HepG2 (cell line): ENCODE measurements at regions not wholly inside any gene's neighbourhood (a gene's known extent, or its start where the extent isn't known, plus 50 kb on each side); places are given as distances from the start of the nearest gene placed in this dataset.

Experiments used
- ATAC-seq: fragments of 200-7000 bp; cut with Tn5 transposase; 3 replicates; pipeline ENCODE4 v1.9.1; 2020; ENCODE audit warnings: mild to moderate bottlenecking, moderate library complexity
- BruUV-seq: library from RNA; stranded (reverse); fragments of 400-500 nt; replicated peaks from 2 replicates; lab custom pipeline; 2021; lab: Mats Ljungman, UMichigan
- CTCF ChIA-PET: fragments of 300-600 bp; formaldehyde crosslinking; extraction: SDS; loops from one replicate; lab custom pipeline; 2021; ENCODE audit warnings: low total read pairs, inconsistent platforms, low intra/inter-chr PET ratio; lab: Yijun Ruan, JAX
- POLR2A ChIA-PET: fragments of 350-600 bp; sonication (Branson Sonifier 250); formaldehyde crosslinking; loops from one replicate; lab custom pipeline; 2020; ENCODE audit warnings: antibody characterized with exemption, inconsistent platforms; lab: Yijun Ruan, JAX
- DNase-seq: peaks from one replicate; pipeline ENCODE4 v3.0.0-alpha.2; 2015; ENCODE audit warnings: low spot score
- FAIRE-seq: peaks from 3 replicates; lab custom pipeline; 2011; peaks lifted over from hg19 to GRCh38; lab: Jason Lieb, UNC
- H2AFZ ChIP-seq: one replicate; pipeline ENCODE4 v1.6.1; 2011; ENCODE audit warnings: low read length, inconsistent platforms
- H3K27ac ChIP-seq: fragments of 300-600 bp; 3 replicates; pipeline ENCODE4 v1.8.0; 2011; ENCODE audit warnings: mixed run types, mild to moderate bottlenecking, mixed read lengths, low read length, inconsistent platforms; ENCODE audit not compliant: insufficient read depth; ENCODE audit errors: extremely low read length
- H3K27me3 ChIP-seq, 2 experiments: fragments of 200-600 bp in 1 of 2; 2 replicates in 1 of 2; 3 replicates in 1 of 2; pipeline versions ENCODE4 v1.6.0 to v1.8.0; 2011; ENCODE audit warnings: low read length in 2 of 2, mild to moderate bottlenecking in 2 of 2, moderate library complexity in 2 of 2, inconsistent platforms in 1 of 2; ENCODE audit not compliant: insufficient read depth in 2 of 2, control insufficient read depth in 1 of 2
- H3K36me3 ChIP-seq, 2 experiments: fragments of 200-600 bp in 1 of 2; replicated peaks in 1 of 2; 2 replicates in 1 of 2; 3 replicates in 1 of 2; pipeline versions ENCODE4 v1.5.1 to v1.8.0; 2011; ENCODE audit warnings: low read length in 2 of 2, inconsistent platforms in 1 of 2; ENCODE audit not compliant: insufficient read depth in 2 of 2, control insufficient read depth in 1 of 2
- H3K4me1 ChIP-seq: 2 replicates; pipeline ENCODE4 v1.5.1; 2012; ENCODE audit warnings: low read length, inconsistent platforms; ENCODE audit not compliant: insufficient read depth
- H3K4me2 ChIP-seq: 2 replicates; pipeline ENCODE4 v1.6.0; 2011; ENCODE audit warnings: low read depth, low read length, inconsistent platforms
- H3K4me3 ChIP-seq, 3 experiments: fragments of 200-600 bp in 1 of 3; sonication (generic), shearing (Covaris generic) in 1 of 3; replicated peaks in 1 of 3; 2 replicates each; pipeline ENCODE4 v1.5.1; 2011 to 2016; ENCODE audit warnings: low read length in 3 of 3, inconsistent platforms in 2 of 3, low read depth in 2 of 3, mild to moderate bottlenecking in 2 of 3, control low read depth in 1 of 3, mixed read lengths in 1 of 3; ENCODE audit not compliant: insufficient read depth in 1 of 3
- H3K79me2 ChIP-seq: one replicate; pipeline ENCODE4 v1.6.1; 2011; ENCODE audit warnings: low read length, inconsistent platforms; ENCODE audit not compliant: insufficient read depth
- H3K9ac ChIP-seq: 2 replicates; pipeline ENCODE4 v1.6.0; 2011; ENCODE audit warnings: mild to moderate bottlenecking, low read depth, low read length, inconsistent platforms; ENCODE audit not compliant: insufficient read depth
- H3K9me3 ChIP-seq: 2 replicates; pipeline ENCODE4 v1.5.1; 2012; ENCODE audit warnings: mild to moderate bottlenecking, low read length
- H4K20me1 ChIP-seq: 2 replicates; pipeline ENCODE4 v1.6.0; 2011; ENCODE audit warnings: inconsistent platforms, mild to moderate bottlenecking, low read length, moderate library complexity; ENCODE audit not compliant: insufficient read depth
- ARNT2 ChIP-seq: sonication (generic); formaldehyde crosslinking; IDR thresholded peaks from 2 replicates; pipeline ENCODE4 v1.8.0; 2022; ENCODE audit warnings: mild to moderate bottlenecking, low read depth, missing genetic modification reagents, moderate library complexity
- HMG20A ChIP-seq: IDR thresholded peaks from 2 replicates; pipeline ENCODE4 v1.6.1; 2016; ENCODE audit warnings: borderline replicate concordance
- SSRP1 ChIP-seq: IDR thresholded peaks from 2 replicates; pipeline ENCODE4 v1.6.1; 2016; ENCODE audit warnings: control low read depth
- THAP11 ChIP-seq: IDR thresholded peaks from 2 replicates; pipeline ENCODE4 v1.6.1; 2016; ENCODE audit warnings: missing biosample characterization, missing genetic modification reagents
- ZBTB7B ChIP-seq: sonication (generic); formaldehyde crosslinking; IDR thresholded peaks from 2 replicates; pipeline ENCODE4 v1.4.0; 2020; ENCODE audit warnings: missing genetic modification reagents
- ZNF34 ChIP-seq: sonication (generic); formaldehyde crosslinking; IDR thresholded peaks from 2 replicates; pipeline ENCODE4 v1.4.0; 2020; ENCODE audit warnings: mild to moderate bottlenecking, missing genetic modification reagents, borderline replicate concordance
- ZNF383 ChIP-seq: sonication (generic); formaldehyde crosslinking; IDR thresholded peaks from 2 replicates; pipeline ENCODE4 v1.4.0; 2020; ENCODE audit warnings: missing genetic modification reagents, mild to moderate bottlenecking, borderline replicate concordance
- ZNF652 ChIP-seq: IDR thresholded peaks from 2 replicates; pipeline ENCODE4 v1.6.1; 2016; ENCODE audit warnings: low read depth, borderline replicate concordance
- ZNF749 ChIP-seq: sonication (generic); formaldehyde crosslinking; IDR thresholded peaks from 2 replicates; pipeline ENCODE4 v1.8.0; 2022; ENCODE audit warnings: mild to moderate bottlenecking, missing genetic modification reagents, moderate library complexity, borderline replicate concordance
- ZSCAN29 ChIP-seq: sonication (generic); formaldehyde crosslinking; conservative IDR thresholded peaks from 2 replicates; pipeline ENCODE4 v1.4.0; 2020; ENCODE audit warnings: mild to moderate bottlenecking, missing genetic modification reagents
- WGBS: methylation state at CpG from one replicate; pipeline ENCODE4 v1.1.6; 2017; ENCODE audit warnings: low lambda C conversion rate; 5-methylcytosine and 5-hydroxymethylcytosine counted together
- in situ Hi-C: cut with HindIII; loops from 2 replicates; pipeline ENCODE4 v1.10.0; 2017; ENCODE audit warnings: low pct_unique_long_range_greater_than_20kb; ENCODE audit not compliant: extremely low pct_ligation_motif_present
- intact Hi-C: fragments of 100-400 bp; cut with micrococcal nuclease; formaldehyde crosslinking; loops from one replicate; pipeline ENCODE4 v1.10.0; 2022; ENCODE audit not compliant: unreplicated experiment
- TF ChIP-seq, protein P1 (sequence below), 2 experiments: fragments of 450-650 bp in 1 of 2; sonication (generic) in 1 of 2; formaldehyde crosslinking; IDR thresholded peaks; 2 replicates each; pipeline versions ENCODE4 v1.5.0 to v1.8.0; 2020 to 2022; ENCODE audit warnings: mild to moderate bottlenecking in 1 of 2, missing genetic modification reagents in 1 of 2
- TF ChIP-seq, protein P2 (sequence below): IDR thresholded peaks from 2 replicates; pipeline ENCODE4 v1.6.1; 2018; ENCODE audit warnings: missing genetic modification reagents, mild to moderate bottlenecking, missing compliant biosample characterization
- TF ChIP-seq, protein P3 (sequence below): sonication (generic); formaldehyde crosslinking; IDR thresholded peaks from 2 replicates; pipeline ENCODE4 v1.5.0; 2020; ENCODE audit warnings: mild to moderate bottlenecking, missing genetic modification reagents, borderline replicate concordance
- TF ChIP-seq, protein P4 (sequence below): sonication (generic); formaldehyde crosslinking; IDR thresholded peaks from 2 replicates; pipeline ENCODE4 v1.4.0; 2020; ENCODE audit warnings: missing genetic modification reagents

DNA sequence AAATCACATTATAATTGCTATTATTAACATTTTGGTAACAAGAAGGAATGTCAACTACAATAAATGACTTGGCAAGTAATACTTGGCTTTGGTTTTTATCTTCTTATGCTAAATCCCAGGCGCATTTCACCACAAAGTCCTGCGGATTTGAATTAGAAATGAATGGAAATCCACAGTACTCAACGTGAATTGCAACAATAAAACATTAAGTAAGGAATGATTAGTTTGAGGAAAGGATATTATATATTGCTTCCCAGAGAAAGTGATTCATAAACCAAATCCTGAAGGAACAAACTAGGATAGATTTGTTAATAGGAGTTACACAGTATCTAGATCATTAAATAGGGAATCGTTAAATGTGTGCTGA, 1089.7 kb downstream of the TRHDE start:
- no peak overlapping the region for H3K9ac ChIP-seq
- ChIA-PET CTCF (no interaction called here), POLR2A (no interaction called here)
- peaks cover 67% of the 10 kb centered on the region for H3K9me3 ChIP-seq
- FAIRE-seq (no peak), DNase-seq (no peak), ATAC-seq (no peak)
- no TSS peak for BruUV-seq
- H3K4me1 ChIP-seq, result no peaks in the 10 kb centered on the region
- no peaks in the 10 kb centered on the region for H4K20me1 ChIP-seq
- no peak overlapping the region for H3K4me3 ChIP-seq
- H3K27ac ChIP-seq, result no peak overlapping the region
- no peaks in the 10 kb centered on the region for H3K27me3 ChIP-seq
- H3K4me2 ChIP-seq, result no peak overlapping the region
- intact Hi-C loops, result no loop called here
- in situ Hi-C loops, result no loop called here
- TF ChIP-seq ZNF383 (CRISPR knock-in tag) (no peak), ZSCAN29 (no peak), HMG20A (CRISPR knock-in tag) (no peak), ZNF749 (no peak), SSRP1 (CRISPR knock-in tag) (no peak), ZBTB7B (CRISPR knock-in tag) (no peak), ARNT2 (CRISPR knock-in tag) (no peak), ZNF652 (CRISPR knock-in tag) (no peak), ZNF34 (CRISPR knock-in tag) (no peak), THAP11 (no peak)
- TF ChIP-seq, protein P1, sequence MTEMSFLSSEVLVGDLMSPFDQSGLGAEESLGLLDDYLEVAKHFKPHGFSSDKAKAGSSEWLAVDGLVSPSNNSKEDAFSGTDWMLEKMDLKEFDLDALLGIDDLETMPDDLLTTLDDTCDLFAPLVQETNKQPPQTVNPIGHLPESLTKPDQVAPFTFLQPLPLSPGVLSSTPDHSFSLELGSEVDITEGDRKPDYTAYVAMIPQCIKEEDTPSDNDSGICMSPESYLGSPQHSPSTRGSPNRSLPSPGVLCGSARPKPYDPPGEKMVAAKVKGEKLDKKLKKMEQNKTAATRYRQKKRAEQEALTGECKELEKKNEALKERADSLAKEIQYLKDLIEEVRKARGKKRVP (CRISPR knock-in tag; IDR thresholded peaks at IDR 0.05), result no peak
- TF ChIP-seq, protein P2, sequence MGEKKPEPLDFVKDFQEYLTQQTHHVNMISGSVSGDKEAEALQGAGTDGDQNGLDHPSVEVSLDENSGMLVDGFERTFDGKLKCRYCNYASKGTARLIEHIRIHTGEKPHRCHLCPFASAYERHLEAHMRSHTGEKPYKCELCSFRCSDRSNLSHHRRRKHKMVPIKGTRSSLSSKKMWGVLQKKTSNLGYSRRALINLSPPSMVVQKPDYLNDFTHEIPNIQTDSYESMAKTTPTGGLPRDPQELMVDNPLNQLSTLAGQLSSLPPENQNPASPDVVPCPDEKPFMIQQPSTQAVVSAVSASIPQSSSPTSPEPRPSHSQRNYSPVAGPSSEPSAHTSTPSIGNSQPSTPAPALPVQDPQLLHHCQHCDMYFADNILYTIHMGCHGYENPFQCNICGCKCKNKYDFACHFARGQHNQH (CRISPR knock-in tag), result no peak
- TF ChIP-seq, protein P3, sequence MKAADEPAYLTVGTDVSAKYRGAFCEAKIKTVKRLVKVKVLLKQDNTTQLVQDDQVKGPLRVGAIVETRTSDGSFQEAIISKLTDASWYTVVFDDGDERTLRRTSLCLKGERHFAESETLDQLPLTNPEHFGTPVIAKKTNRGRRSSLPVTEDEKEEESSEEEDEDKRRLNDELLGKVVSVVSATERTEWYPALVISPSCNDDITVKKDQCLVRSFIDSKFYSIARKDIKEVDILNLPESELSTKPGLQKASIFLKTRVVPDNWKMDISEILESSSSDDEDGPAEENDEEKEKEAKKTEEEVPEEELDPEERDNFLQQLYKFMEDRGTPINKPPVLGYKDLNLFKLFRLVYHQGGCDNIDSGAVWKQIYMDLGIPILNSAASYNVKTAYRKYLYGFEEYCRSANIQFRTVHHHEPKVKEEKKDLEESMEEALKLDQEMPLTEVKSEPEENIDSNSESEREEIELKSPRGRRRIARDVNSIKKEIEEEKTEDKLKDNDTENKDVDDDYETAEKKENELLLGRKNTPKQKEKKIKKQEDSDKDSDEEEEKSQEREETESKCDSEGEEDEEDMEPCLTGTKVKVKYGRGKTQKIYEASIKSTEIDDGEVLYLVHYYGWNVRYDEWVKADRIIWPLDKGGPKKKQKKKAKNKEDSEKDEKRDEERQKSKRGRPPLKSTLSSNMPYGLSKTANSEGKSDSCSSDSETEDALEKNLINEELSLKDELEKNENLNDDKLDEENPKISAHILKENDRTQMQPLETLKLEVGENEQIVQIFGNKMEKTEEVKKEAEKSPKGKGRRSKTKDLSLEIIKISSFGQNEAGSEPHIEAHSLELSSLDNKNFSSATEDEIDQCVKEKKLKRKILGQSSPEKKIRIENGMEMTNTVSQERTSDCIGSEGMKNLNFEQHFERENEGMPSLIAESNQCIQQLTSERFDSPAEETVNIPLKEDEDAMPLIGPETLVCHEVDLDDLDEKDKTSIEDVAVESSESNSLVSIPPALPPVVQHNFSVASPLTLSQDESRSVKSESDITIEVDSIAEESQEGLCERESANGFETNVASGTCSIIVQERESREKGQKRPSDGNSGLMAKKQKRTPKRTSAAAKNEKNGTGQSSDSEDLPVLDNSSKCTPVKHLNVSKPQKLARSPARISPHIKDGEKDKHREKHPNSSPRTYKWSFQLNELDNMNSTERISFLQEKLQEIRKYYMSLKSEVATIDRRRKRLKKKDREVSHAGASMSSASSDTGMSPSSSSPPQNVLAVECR (CRISPR knock-in tag), result no peak
- TF ChIP-seq, protein P4, sequence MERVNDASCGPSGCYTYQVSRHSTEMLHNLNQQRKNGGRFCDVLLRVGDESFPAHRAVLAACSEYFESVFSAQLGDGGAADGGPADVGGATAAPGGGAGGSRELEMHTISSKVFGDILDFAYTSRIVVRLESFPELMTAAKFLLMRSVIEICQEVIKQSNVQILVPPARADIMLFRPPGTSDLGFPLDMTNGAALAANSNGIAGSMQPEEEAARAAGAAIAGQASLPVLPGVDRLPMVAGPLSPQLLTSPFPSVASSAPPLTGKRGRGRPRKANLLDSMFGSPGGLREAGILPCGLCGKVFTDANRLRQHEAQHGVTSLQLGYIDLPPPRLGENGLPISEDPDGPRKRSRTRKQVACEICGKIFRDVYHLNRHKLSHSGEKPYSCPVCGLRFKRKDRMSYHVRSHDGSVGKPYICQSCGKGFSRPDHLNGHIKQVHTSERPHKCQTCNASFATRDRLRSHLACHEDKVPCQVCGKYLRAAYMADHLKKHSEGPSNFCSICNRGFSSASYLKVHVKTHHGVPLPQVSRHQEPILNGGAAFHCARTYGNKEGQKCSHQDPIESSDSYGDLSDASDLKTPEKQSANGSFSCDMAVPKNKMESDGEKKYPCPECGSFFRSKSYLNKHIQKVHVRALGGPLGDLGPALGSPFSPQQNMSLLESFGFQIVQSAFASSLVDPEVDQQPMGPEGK (CRISPR knock-in tag), result no peak
- no peaks in the 10 kb centered on the region for H3K36me3 ChIP-seq
- no peaks in the 10 kb centered on the region for H3K79me2 ChIP-seq
- H2AFZ ChIP-seq, result no peak overlapping the region
- 1% methylated on average over 4 of the region's 4 CpGs for WGBS
